ENCODE measurements at regions not wholly inside any gene's neighbourhood (a gene's known extent, or its start where the extent isn't known, plus 50 kb on each side); places are given as distances from the start of the nearest gene placed in this dataset.

DNA sequence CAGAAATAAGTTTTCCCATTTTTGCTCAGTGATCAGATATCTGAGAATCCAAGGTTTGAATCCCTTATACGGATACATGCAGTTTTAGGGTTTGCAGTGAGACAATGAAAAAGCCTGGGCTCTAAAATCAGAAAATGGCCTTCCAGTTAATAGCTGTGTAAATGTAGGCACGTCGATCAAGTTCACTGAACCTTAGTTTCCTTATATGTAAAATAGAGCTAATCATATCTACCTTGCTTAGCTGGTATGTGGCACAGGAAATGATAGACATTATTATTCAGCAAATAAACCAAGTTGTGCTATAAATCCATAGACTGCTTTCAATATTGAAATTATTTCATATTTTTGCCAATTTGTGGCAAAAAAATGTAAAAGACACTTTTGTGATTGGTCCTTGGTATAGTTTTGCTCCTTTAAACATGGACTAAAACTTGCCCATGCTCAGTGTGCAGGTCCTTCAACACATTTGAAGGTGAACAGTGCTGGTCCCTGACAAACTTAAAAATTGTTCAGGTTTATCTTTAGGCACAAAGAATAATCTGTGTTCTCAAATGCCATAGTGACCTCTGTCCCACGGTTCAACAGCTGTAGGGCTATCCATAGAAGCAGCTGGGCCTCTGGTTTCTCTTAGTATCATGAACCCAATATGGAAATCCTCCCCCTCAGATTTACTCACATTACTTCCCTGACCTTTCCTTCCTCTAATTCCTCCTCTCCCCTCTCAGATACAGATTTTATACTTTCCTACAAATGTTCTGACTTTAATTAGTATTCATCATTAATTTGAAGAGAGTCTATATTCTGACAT, 51.0 kb downstream of the CCDC54 start:
- no peak for DNase-seq

DNA sequence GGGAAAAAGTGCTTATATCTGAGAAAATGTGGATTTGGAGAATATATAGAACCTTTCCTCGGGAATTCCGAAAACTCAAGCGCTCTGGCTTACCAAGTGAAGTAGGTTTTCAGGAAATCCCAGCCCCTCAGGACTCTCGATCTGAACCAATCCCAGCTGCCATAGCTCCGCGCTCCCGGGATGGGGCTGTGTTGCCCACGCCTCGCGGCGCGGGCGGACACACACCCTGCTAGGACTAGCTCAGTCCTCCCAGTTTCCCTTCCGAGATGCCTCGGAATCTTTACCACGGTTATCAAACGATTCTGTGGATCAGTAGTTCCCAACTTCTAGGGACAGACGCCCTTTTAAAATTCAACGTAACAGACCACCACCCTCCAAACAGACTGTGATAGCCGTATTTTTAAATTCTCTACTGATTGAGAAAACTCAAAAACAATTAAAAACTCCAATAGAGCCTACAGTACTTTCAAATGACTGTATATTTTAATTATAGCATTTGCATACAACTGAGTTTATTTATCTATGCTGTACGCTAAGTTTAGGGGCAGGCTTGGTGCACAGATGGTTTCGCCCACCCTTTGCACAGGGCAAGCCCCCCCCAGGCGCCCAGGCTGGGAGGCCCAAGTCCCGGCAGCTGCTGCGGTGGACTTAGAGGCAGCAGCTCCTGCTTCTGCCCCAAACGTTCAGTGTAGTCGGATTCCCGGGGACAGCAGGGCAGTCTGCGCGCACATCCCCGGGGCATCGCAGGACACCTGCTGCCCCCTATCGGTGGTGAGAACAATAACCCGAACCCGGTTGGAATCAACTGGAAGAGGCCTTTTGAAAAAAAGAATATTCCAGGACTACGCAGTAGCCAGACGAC, 52.3 kb downstream of the CCDC54 start:
- DNase-seq: peak; percentile 65

DNA sequence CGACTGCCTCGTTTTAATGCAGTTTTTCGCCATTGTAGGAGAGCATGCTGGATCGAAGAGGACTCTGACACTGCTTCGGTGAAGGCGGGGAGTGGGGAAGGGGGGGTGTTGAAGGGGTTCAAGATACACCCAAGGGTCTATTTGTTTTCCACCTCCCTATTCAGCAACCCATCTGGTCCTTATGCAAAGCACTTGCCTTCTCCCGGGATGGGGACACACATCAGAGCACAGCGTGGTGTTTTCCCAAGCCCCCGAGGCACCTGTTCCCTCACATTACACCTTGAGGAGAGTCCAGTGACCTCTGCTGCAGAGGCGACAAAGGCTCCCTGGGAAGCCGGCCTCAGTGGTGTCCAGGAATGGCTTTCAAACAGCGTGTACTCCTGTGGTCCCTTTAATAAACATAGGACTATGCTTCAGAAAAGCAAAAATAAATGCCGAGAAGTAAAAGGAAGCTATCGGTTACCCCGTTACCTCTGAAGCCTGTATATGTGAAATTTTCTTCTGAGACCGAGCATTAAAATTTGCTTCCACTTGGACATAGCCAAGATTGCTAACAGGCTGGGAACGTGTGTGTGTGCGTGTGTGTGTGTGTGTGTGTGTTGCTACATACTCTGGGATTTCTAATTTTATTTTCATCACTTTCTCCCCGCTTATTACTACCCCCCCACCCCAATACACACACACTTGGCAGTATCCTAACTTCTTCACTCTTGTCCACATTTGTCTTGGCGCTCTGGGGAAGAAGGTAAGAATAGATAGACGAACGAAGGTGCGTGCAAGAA, 53.2 kb downstream of the CCDC54 start:
- DNase-seq: no peak

DNA sequence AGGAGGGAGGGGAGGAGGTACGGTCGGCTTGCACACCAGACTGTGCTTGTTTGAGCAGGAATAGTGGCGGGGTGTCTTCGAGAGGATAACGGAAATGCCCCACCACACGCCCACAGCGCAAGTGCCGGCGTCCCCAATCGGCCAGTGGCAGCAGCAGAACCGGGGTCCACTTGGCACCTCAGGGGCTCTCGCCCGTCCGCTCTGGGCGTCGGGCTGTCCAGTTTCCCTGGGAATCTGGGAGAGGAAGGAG, 53.7 kb downstream of the CCDC54 start:
- DNase-seq: no peak

DNA sequence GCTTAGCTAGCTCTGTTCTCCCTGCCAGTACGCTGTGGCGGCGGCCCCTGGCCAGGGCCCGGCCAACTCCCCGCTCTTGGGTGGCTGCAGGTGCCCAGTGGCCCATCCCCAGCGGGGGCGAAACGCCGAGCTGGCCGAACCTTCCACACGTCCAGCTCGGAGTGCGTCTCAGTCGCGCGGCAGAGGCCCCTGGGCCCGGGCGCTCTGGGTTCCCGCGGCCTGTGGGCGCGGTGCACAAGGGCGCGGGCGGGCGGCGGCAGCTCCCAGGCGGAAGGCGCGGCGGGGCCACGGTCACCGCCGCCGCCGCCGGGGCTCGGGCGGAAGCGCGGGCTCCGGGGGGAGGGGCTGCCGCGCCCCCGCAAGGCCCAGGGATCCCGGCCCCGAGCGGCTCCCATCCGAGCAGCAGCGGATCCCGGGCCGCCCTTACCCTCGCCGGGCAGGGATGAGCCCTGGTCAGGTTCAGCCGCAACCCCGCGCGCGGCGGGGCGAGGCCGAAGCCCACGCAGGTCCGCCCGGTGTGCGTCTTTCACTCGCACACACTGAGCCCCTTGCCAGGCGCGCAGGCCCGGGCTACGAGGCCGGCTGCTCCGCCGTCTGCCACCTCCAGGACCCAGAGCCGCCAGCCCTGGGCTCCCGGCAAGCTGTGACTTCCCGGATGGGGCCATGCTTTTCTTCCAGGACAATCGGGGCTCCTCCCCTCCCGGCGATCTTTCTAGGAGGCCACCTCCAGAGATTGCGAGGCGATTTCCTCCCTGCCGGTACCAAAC, 54.2 kb downstream of the CCDC54 start:
- peak; percentile 48 for DNase-seq

DNA sequence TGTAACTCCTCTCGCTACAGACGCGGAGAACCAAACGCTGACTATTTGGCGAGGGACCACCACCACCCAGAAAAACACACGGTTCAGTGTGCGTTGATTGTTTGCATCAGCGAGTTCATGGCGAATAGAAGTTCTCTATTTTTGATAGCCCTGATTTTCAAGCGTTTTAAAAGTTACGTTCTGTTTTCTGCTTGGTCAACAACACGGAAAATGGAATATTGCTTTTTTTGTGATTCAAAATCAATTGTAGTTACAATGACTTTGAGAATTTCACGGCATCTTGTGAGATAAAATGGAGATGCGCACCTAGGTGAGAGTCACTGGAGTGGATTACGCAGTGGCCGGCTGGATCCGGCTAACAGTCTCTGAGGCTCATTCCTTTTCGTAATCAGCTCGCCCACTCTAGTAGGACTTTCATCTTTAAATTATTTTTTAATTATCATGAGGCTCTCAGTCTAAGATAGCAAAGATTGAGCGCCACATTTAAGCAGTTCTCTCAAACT, 54.8 kb downstream of the CCDC54 start:
- peak; percentile 61 for DNase-seq

DNA sequence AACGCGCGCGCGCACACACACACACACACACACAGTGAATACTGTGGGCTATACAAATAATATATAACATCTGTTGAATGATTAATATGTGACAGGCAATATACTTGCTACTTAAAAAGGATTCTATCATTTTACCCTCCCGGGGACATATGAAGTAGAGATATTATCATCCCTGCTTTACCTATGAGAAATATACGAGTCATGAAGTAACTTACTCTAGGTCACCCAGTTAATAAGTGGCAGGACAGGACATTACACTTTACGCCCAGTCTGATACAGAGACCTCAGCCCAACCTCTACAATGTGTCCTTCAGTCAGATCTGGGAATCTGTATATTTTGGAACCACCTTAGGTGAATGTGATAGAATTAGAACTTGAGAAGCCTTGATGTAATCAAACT, 55.4 kb downstream of the CCDC54 start:
- DNase-seq: no peak

DNA sequence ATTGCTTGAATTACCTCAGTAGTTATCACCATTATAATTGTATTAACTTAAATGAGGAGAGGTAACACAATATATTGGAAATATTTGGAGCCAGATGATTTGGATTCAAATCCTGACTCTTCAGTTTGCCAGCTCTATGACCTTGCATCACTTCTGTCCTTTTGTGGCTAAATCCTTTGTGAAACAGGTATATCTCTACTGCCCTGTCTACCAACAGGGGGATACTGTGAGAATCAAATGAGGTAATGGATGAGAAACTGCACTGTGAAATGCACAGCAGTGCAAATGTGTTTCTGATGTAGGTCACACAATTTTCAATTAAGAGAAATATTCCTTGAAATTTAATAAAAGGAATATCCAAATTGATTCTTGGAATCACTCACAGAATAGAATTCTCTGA, 58.8 kb downstream of the CCDC54 start:
- no peak for DNase-seq

DNA sequence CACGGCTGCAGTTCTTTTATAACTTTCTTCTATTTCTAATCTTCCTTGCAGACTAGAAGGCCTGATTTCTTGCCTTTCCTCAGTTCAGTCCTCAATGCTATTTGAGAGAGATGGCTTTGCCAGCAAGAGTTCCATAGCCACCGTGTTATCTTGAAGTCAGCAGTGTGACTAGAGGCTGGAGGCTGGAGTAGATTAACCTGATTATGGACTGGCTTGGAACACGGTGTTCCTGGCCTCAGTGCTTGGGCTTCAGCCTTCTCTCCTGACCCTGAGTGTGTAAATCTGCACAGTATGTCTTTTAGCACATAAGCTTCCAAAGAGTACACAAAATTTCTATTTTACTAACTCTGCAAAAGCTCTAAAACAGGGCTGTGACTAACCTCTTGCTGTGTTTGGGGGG, 61.4 kb downstream of the CCDC54 start:
- no peak for DNase-seq

DNA sequence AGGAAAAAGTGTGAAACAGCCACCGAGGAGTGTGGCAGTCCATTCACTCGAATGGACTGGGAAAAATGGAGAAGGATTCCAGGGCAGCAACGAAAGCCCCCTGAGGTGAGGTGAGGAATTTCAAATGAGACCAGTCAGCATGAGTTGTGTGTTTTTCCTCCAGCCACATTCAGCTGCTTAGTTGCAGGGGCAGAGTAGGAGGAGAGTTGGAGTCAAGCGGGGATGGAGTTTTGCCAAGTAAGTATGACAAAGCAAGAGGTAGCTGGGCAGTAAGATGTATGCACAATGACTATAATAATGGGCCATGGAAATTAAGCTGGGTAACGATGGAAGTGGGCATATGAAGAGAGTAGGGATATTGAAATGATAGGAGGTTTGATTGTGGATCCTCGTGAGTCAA, 64.4 kb downstream of the CCDC54 start:
- DNase-seq: no peak

DNA sequence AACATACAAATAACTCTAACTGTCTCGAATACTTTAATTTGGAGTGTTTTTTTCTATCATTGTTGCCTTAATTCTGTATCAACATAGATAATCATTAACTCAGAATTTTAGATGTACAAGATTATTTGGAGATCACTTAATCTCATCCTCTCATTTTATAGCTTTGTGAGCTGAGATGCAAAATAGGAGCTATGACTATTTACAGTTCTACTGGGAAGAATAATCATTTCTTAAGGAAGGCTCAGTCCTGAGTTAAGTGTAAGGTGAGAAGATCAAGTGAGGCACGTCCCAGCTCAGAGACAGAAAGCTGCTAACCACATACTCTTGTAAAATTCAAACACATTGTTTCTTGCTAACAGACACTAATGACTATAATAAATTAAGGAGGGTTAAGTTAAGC, 66.2 kb downstream of the CCDC54 start:
- no peak for DNase-seq

DNA sequence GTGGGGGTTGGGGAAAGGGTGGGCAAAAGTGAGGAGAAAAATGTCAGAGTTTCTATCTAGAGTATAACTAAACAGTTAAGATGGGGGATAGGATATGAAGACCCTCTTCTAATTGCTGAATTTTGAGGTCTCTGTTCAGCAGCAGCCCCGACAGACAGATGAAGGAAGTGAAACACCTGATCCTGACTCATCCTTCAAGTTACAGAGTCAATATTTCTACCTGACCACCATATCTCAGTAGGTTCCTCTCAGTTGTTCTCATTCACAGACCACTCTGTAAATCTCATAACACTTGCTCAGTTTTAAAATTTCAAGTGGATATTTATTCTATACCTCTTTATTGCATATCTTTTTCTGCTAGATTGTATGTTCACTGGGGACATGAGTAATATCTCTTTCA, 69.5 kb downstream of the CCDC54 start:
- no peak for DNase-seq

DNA sequence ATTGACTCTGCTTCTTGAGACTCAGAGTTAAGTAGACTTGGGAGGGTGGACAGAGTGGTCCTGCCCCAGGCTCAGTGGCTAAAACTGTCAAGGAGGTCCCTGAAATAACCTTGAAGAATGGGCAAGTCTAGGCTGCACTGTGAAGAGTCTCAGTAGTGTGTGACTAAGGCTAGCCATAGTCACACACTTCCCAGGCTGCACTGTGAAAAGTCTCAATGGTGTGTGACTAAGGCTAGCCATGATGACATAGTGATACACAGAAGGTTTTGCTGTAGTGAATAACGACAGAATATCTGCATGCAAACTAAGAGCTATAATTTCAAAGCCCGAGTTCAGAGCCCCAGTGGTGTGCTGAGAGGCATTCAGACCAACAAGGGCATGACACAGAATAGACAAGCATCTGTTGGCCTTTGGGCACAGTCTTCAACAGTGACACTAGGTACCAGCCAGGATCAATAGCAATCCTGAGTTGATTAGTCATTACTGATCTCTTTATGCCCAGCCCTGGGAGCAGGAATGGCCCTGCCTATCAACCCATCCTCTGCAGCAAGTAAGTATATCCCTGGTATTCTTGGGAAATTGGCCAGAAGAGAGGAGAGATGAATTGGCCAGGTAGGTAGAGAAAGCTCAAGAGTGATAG, 72.4 kb upstream of the BBX start:
- DNase-seq: no peak

DNA sequence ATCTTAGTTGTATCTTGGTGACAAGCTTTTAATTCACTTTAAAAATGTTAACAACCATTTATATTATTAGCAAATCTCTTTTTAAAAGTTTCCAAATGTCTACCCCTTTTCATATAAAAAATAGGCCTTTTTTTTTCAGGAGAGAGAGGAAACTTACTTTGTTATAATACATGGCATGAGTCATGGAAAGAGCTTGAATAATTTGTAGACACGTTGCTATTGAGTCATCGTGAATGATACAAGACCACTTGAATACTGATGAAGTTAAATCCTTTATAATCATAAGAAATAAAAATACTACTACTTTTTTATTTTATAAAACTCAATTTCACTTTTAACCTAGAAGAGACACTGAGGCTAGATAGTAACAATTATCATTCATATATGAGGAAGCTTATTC, 70.3 kb upstream of the BBX start:
- DNase-seq: no peak

DNA sequence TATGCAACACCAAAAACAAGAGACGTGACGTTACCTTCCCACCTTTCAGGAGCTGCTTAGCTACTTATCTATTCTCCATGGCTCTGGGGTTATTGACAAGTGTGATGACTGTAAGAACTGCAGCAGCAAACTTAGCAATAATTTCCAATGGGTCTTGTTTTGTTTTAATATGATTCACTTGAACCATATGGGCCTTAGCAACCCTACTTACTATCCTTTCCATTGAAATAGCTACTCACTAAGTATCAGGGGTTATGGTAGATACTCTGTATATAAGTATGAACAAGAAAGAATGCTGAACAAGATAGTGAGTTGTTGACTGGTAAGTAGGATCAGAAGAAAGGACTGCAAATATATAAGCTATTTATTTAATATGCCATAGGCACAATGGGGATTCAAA, 69.3 kb upstream of the BBX start:
- DNase-seq: no peak

DNA sequence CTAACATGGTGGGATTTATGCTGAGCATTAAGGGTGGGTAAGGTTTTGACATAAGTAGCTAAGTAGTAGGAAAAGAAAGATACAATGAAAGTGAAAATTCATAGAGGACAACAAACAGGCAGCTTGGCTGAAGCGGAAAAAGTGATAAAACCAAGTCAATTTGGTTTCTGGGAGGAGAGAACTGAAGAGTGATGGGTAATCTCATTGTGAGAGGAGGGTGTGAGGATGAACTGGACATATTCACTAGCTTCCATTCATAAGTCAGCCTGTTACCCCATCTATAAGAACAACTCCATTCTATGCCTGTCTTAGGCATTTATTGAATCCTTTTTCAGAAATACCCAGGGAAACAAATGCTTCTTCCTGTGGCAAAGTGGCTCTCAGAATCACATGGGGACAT, 67.1 kb upstream of the BBX start:
- no peak for DNase-seq

DNA sequence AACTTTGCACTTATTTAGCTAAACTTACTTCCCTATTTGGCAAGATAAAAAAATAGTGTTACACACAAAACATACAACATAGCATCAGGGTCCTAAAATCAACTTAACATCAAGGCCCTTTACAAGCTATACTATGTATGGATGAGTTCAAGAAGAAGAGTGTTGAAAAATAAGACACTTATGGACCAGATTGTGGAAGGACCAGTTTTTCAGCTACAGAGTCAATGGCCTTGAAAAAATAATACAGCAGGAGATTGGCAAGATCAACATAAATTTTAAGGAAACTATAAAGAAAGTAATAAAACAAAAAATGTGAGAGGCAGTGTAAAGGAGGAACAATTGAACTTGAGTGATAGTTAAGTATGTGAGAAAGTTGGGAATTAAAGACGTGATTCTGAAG, 66.3 kb upstream of the BBX start:
- DNase-seq: no peak

DNA sequence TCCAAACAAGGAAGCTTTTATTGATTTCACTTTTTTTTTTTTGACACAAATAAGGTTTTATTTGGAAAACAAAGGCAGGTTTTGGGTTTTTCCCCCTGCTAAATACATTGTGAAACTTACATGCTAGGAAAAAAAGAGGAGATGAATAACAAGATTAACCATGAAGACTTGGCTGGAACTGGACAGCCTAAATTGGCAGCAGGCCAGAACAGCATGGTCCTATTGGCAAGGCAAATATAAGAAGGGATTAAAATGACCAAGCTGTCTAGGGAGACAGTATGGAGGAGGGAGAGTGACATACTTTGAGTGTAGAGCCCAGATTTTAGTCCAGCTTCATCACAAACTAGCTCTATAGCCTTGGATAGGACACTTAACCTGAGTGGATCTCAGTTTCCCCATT, 63.9 kb upstream of the BBX start:
- DNase-seq: no peak

DNA sequence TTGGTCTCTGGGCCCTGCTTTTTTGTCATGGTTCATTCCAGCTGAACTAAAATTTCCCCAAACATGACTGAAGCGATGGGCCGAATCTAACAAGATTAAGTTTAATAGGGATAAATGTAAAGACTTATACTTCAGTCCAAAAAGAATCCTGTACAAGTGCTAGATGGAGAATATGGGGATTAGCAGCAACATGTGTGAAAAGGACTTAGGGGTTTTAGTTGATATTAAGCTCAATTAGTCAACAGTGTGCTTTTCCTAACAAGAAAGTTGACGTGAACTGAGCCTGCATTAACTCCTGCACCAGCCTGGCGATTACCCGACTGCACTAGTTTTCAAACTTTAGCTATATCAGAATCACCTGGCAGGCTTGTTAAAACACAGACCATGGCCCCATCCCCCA, 61.0 kb upstream of the BBX start:
- no peak for DNase-seq

DNA sequence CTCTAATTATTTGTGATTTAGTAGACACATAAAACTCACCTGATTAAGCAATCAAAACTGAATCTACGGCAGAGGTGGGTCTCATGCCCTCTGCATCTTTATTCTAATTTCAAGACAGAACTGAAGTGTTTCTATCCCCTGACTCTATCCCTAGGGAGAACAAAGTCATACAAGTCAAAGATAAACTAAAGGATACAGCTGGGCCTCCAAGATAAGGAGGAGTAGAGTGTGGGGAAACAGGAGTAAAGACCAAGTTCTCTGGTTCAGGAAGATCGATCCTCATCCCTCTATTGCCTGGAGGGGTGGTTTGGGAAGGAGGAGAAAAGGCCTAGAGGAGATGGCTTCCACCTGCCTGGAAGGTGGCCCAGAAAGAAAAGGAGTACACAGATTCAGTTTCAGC, 58.7 kb upstream of the BBX start:
- no peak for DNase-seq

DNA sequence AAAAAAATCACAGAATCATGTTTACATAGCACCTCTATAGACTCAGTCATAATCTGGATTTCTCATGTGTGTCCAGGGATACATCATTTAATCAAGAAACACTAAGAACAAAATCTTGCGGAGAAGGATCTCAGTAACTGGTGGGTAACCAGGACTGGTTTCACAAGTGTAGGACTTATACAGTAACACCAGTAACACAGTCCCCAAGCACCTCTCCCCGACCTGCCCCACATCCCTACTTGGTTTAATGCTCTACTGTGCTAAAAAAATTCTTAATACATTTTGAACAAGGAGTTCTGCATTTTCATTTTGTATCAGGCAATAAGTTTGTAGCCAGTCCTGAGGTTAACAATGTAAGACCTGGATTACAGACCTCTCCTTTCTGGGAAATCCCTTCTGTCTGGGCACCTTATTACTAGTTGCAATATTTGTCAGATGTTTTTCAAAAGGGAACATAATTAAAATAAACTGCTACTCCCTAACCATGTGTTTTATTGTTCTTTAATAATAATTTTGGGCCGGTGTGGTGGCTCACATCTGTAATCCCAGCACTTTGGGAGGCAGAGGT, 57.6 kb upstream of the BBX start:
- no peak for DNase-seq

DNA sequence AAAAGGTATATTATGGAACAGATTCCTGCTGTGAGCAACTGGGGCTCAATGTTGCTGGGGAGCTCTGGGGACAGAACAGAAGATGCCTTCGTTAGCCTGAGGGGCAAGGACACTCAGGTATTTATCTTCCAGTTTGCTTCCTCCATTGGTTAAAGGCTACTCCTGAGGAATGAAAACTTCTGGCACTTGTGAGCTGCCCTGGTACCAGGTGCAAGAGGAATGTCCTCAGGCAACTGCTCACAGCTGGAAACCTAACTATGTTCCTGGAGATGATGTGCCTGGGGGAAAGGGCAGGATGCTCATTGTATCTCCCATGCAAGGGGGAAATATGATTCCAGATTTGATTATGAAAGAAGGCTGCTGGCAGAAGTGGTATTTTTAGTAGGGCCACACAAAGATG, 54.0 kb upstream of the BBX start:
- DNase-seq: no peak

Data from NCI-H510A treated with DMSO at 0.1 percent for 48 hours (cell line).